Spleen (tissue), 11 donors: ENCODE measurements at regions not wholly inside any gene's neighbourhood (a gene's known extent, or its start where the extent isn't known, plus 50 kb on each side); places are given as distances from the start of the nearest gene placed in this dataset.

ENCODE experiments used
- DNase-seq: peaks from one replicate; pipeline ENCODE4 v3.0.0-alpha.2; 2020
- H3K27ac ChIP-seq, 8 donors: fragments of 200-600 bp; sonication (generic) in 7 of 8; 1 replicate in 4 of 8; 2 replicates in 4 of 8; pipeline versions ENCODE4 v1.5.0 to v1.8.0; 2016 to 2021; ENCODE audit warnings: inconsistent platforms in 4 of 8, mild to moderate bottlenecking in 4 of 8, moderate library complexity in 1 of 8
- H3K27me3 ChIP-seq, 7 donors: fragments of 200-600 bp; sonication (generic) in 6 of 7; replicated peaks in 1 of 7; 1 replicate in 4 of 7; 2 replicates in 3 of 7; pipeline versions ENCODE4 v1.5.0 to v1.8.0; 2016 to 2021; ENCODE audit warnings: inconsistent platforms in 3 of 7, mild to moderate bottlenecking in 1 of 7
- H3K36me3 ChIP-seq, 6 donors: fragments of 200-600 bp; sonication (generic) in 5 of 6; 1 replicate in 4 of 6; 2 replicates in 2 of 6; pipeline versions ENCODE4 v1.5.0 to v1.8.0; 2016 to 2021; ENCODE audit warnings: inconsistent platforms in 2 of 6
- H3K4me1 ChIP-seq, 6 donors: fragments of 200-600 bp; sonication (generic) in 5 of 6; 1 replicate in 3 of 6; 2 replicates in 3 of 6; pipeline versions ENCODE4 v1.5.0 to v1.8.0; 2016 to 2021; ENCODE audit warnings: inconsistent platforms in 3 of 6
- H3K4me3 ChIP-seq, 8 donors: fragments of 200-600 bp; sonication (generic) in 7 of 8; 1 replicate in 4 of 8; 2 replicates in 4 of 8; pipeline versions ENCODE4 v1.5.0 to v1.8.0; 2016 to 2021; ENCODE audit warnings: inconsistent platforms in 4 of 8, mild to moderate bottlenecking in 4 of 8, moderate library complexity in 2 of 8
- H3K9me3 ChIP-seq, 8 donors: fragments of 200-600 bp; sonication (generic) in 7 of 8; 1 replicate in 4 of 8; 2 replicates in 4 of 8; pipeline versions ENCODE4 v1.5.0 to v1.8.0; 2016 to 2021; ENCODE audit warnings: inconsistent platforms in 4 of 8
- POLR2A ChIP-seq, 3 donors: fragments of 450-650 bp; IDR thresholded peaks; one replicate each; pipeline ENCODE4 v1.5.1; 2017; ENCODE audit warnings: antibody characterized with exemption in 3 of 3, mild to moderate bottlenecking in 1 of 3
- POLR2AphosphoS5 ChIP-seq, 3 donors: sonication (generic); formaldehyde crosslinking; IDR thresholded peaks; one replicate each; pipeline ENCODE4 v1.5.1; 2017; ENCODE audit warnings: antibody characterized with exemption in 3 of 3
- WGBS, 5 donors: extraction: QIAGEN DNeasy Blood & Tissue Kit in 3 of 5; methylation state at CpG; one replicate each; pipeline versions ENCODE4 v1.1.5 to v1.1.7; 2013 to 2018; 5-methylcytosine and 5-hydroxymethylcytosine counted together
- intact Hi-C: fragments of 100-400 bp; cut with DNase I; formaldehyde crosslinking; loops from one replicate; pipeline ENCODE4 v1.15.0; 2023; ENCODE audit warnings: low total_unique reads
- TF ChIP-seq, protein P1 (sequence below), 11 experiments: fragments of 200-600 bp in 7 of 11; fragments of 450-650 bp in 4 of 11; sonication (generic) in 4 of 11; IDR thresholded peaks in 8 of 11; conservative IDR thresholded peaks in 3 of 11; 1 replicate in 7 of 11; 2 replicates in 4 of 11; pipeline versions ENCODE4 v1.4.0 to v1.8.0; 2016 to 2021; ENCODE audit warnings: antibody characterized with exemption in 11 of 11, inconsistent platforms in 4 of 11, mild to moderate bottlenecking in 1 of 11
- donor health status: healthy with polysubstance abuse.
- donor health status: DM: no; HTN: no; CAD: no; lungs with moderate emphysema.
- donor health status: DM: no; HTN: no; CAD: no.
- donor health status: Bipolar disorder and iron deficiency.
- donor health status: healthy.
- donor health status: DM: no; HTN: no; CAD: no.
- donor health status: DM: yes; HTN: yes; CAD: no.

- no peak for DNase-seq
- H3K4me3 ChIP-seq = no peak overlapping the region
- no peak overlapping the region for H3K27ac ChIP-seq
- no peak for TF ChIP-seq POLR2A (IDR thresholded peaks at IDR 0.05)
- TF ChIP-seq POLR2AphosphoS5 (IDR thresholded peaks at IDR 0.05) = no peak
- TF ChIP-seq, protein P1, sequence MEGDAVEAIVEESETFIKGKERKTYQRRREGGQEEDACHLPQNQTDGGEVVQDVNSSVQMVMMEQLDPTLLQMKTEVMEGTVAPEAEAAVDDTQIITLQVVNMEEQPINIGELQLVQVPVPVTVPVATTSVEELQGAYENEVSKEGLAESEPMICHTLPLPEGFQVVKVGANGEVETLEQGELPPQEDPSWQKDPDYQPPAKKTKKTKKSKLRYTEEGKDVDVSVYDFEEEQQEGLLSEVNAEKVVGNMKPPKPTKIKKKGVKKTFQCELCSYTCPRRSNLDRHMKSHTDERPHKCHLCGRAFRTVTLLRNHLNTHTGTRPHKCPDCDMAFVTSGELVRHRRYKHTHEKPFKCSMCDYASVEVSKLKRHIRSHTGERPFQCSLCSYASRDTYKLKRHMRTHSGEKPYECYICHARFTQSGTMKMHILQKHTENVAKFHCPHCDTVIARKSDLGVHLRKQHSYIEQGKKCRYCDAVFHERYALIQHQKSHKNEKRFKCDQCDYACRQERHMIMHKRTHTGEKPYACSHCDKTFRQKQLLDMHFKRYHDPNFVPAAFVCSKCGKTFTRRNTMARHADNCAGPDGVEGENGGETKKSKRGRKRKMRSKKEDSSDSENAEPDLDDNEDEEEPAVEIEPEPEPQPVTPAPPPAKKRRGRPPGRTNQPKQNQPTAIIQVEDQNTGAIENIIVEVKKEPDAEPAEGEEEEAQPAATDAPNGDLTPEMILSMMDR (IDR thresholded peaks at IDR 0.05 in 8 of 11, conservative IDR thresholded peaks at IDR 0.05 in 3 of 11) = no peak
- WGBS, 5 donors = 84 to 93% (median 87%) methylated on average over 3 of the region's 3 CpGs
- no peaks in the 10 kb centered on the region for H3K36me3 ChIP-seq
- no peaks in the 10 kb centered on the region for H3K9me3 ChIP-seq
- no peaks in the 10 kb centered on the region for H3K27me3 ChIP-seq
- H3K4me1 ChIP-seq = no peaks in the 10 kb centered on the region
- intact Hi-C loops = no loop called here
These were observed 83.5 kb upstream of the FAT3 start for GRCh38 chr11:92141159-92141558.

- Histone ChIP-seq H3K9me3 (no peaks in the 10 kb centered on the region), H3K4me3 (no peak overlapping the region), H3K27ac (no peak overlapping the region), H3K27me3 (no peaks in the 10 kb centered on the region), H3K4me1 (no peaks in the 10 kb centered on the region), H3K36me3 (no peaks in the 10 kb centered on the region)
- no peak for DNase-seq
- intact Hi-C loops = no loop called here
- 70 to 80% (median 72%) methylated on average over 2 of the region's 2 CpGs for WGBS, 5 donors
- TF ChIP-seq, protein P1 (IDR thresholded peaks at IDR 0.05 in 8 of 11, conservative IDR thresholded peaks at IDR 0.05 in 3 of 11) = no peak
- TF ChIP-seq POLR2AphosphoS5 (IDR thresholded peaks at IDR 0.05) (no peak), POLR2A (IDR thresholded peaks at IDR 0.05) (no peak)
These were observed 84.6 kb upstream of the FAT3 start for GRCh38 chr11:92140021-92140420.

DNA sequence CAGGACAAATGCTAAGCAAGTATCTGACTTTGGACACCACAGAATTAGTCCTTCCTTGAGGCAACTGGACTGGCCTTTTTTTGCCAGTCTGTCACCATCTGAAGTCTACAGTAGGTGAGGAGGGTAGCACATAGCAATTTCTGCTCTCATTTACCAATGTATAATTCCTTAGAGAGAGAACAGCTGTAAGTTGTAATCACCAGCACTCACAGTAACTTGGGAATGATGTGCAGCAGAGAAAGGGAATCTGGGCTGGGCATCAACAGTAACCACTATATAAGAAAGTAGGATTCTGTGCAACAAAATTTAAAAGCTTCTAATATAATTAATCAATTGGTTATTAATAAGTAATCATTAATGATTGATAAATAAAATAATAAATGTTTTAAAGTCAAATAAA, 86.3 kb upstream of the FAT3 start:
- no peak for DNase-seq
- Histone ChIP-seq H3K4me3 (no peak overlapping the region), H3K36me3 (no peaks in the 10 kb centered on the region), H3K27me3 (no peaks in the 10 kb centered on the region), H3K27ac (no peak overlapping the region), H3K9me3 (peaks cover 0 to 7% (median 0%) of the 10 kb centered on the region in 8 donors), H3K4me1 (no peaks in the 10 kb centered on the region)
- intact Hi-C loops = no loop called here
- TF ChIP-seq POLR2AphosphoS5 (IDR thresholded peaks at IDR 0.05) = no peak
- TF ChIP-seq, protein P1 (IDR thresholded peaks at IDR 0.05 in 8 of 11, conservative IDR thresholded peaks at IDR 0.05 in 3 of 11) = no peak
- TF ChIP-seq POLR2A (IDR thresholded peaks at IDR 0.05) = no peak

- no peak for DNase-seq
- no peaks in the 10 kb centered on the region for H3K36me3 ChIP-seq
- peaks cover 0 to 11% (median 0%) of the 10 kb centered on the region in 8 donors for H3K9me3 ChIP-seq
- no peaks in the 10 kb centered on the region for H3K4me1 ChIP-seq
- TF ChIP-seq, protein P1 (IDR thresholded peaks at IDR 0.05 in 8 of 11, conservative IDR thresholded peaks at IDR 0.05 in 3 of 11) = no peak
- TF ChIP-seq POLR2A (IDR thresholded peaks at IDR 0.05) (no peak), POLR2AphosphoS5 (IDR thresholded peaks at IDR 0.05) (no peak)
- H3K4me3 ChIP-seq = no peak overlapping the region
- no peak overlapping the region for H3K27ac ChIP-seq
- intact Hi-C loops = no loop called here
- WGBS, 5 donors = 13 to 26% (median 23%) methylated on average over 2 of the region's 2 CpGs
- no peaks in the 10 kb centered on the region for H3K27me3 ChIP-seq
These were observed 86.9 kb upstream of the FAT3 start for GRCh38 chr11:92137747-92138146.
